RPMI8226 (cell line): ENCODE measurements at regions not wholly inside any gene's neighbourhood (a gene's known extent, or its start where the extent isn't known, plus 50 kb on each side); places are given as distances from the start of the nearest gene placed in this dataset.

Experiments used
- DNase-seq: peaks from one replicate; pipeline ENCODE4 v3.0.0-alpha.2; 2015

- DNase-seq = no peak
Observed at GRCh38 chr3:13223574-13224237, 150.5 kb upstream of the IQSEC1 start.

GRCh38 chr3:13222891-13223573 is 149.8 kb upstream of the IQSEC1 start:
- DNase-seq = no peak

- DNase-seq = no peak
Observed at GRCh38 chr3:13222131-13222530, 148.9 kb upstream of the IQSEC1 start.

GRCh38 chr3:13221491-13222061 is 148.3 kb upstream of the IQSEC1 start:
- no peak for DNase-seq

GRCh38 chr3:13220991-13221390 is 147.8 kb upstream of the IQSEC1 start:
- DNase-seq = no peak

- no peak for DNase-seq
Observed at GRCh38 chr3:13219902-13220296, 146.7 kb upstream of the IQSEC1 start.

GRCh38 chr3:13219077-13219901 is 146.1 kb upstream of the IQSEC1 start:
- no peak for DNase-seq

- no peak for DNase-seq
Observed at GRCh38 chr3:13218541-13218908, 145.3 kb upstream of the IQSEC1 start.

GRCh38 chr3:13217736-13218540 is 144.7 kb upstream of the IQSEC1 start:
- no peak for DNase-seq

- DNase-seq = no peak
Observed at GRCh38 chr3:13217253-13217652, 144.0 kb upstream of the IQSEC1 start.

- no peak for DNase-seq
Observed at GRCh38 chr3:13215940-13216546, 142.8 kb upstream of the IQSEC1 start.

- DNase-seq = peak; percentile 45
Observed at GRCh38 chr3:13214847-13215472, 141.7 kb upstream of the IQSEC1 start.

- no peak for DNase-seq
Observed at GRCh38 chr3:13213911-13214846, 140.9 kb upstream of the IQSEC1 start.

- DNase-seq = no peak
Observed at GRCh38 chr3:13213490-13213889, 140.3 kb upstream of the IQSEC1 start.

- DNase-seq = no peak
Observed at GRCh38 chr3:13211605-13212210, 138.5 kb upstream of the IQSEC1 start.

GRCh38 chr3:13210221-13210975 is 137.2 kb upstream of the IQSEC1 start:
- no peak for DNase-seq

- DNase-seq = no peak
Observed at GRCh38 chr3:13209634-13209997, 136.4 kb upstream of the IQSEC1 start.

GRCh38 chr3:13208706-13209633 is 135.7 kb upstream of the IQSEC1 start:
- no peak for DNase-seq
